Skin of body (tissue), 1 donor: ENCODE measurements at regions not wholly inside any gene's neighbourhood (a gene's known extent, or its start where the extent isn't known, plus 50 kb on each side); places are given as distances from the start of the nearest gene placed in this dataset.
A peak's percentile ranks its signal among the peaks of the same experiment; 100 is the strongest.

ENCODE experiments used
- DNase-seq: peaks from one replicate; lab custom pipeline; 2025; lab: John Stamatoyannopoulos, UW

DNA sequence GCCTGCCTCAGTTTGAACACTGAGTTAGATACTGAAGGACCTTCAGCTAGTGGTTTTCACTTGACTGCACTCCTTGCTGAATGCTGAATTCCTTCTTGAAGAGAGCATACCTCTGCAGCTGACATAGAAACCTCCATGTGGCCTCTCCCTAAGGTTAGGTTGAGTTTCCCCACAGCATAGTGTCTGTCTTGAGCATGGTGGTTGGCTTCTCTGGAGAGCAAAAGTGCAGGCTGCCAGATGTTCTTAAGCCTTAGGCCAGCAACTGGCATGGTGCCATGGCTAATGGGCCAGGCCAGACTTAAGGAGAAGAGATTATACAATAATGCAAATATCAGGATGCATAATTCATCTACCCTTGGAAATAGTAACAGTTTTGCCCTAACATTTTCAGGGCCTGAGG, 545.6 kb upstream of the ZNF385D start:
- no peak for DNase-seq

DNA sequence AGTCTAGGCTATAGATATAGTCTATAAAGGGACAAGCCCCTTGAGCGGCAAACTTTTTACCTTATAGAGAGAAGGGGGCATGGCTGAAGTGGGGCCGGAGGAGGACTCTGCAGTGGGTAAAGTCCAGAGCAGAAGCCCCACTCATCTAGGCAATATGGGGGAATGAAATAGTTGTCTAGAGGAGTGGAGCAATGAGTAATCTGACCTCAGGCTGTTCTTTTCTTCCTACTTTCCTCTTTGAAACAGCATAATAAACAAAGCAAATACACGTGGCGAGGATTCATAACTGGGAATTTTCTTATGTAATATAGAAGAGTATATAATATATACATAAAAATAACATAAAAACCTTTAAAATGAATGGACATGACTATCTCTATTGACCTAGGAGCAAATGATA, 546.4 kb upstream of the ZNF385D start:
- DNase-seq = no peak

DNA sequence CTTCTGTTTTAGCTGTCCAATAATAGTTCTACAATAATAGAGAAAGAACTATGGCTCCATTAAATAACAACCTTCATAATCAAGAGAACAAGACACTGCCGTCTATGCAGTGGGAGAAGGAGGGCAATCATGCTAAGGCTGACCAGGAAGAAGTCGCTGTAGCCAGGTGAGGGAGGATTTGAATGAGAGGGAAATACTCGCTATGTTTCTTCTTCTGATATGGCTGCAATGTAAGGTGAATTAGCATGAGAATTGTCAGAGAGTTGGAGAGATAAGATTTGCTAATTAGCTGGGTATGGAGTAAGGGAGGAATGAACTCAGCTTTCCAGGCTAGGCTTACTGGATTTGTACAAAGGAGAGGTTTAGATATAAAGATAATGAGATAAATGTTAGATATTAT, 555.4 kb upstream of the ZNF385D start:
- no peak for DNase-seq

DNA sequence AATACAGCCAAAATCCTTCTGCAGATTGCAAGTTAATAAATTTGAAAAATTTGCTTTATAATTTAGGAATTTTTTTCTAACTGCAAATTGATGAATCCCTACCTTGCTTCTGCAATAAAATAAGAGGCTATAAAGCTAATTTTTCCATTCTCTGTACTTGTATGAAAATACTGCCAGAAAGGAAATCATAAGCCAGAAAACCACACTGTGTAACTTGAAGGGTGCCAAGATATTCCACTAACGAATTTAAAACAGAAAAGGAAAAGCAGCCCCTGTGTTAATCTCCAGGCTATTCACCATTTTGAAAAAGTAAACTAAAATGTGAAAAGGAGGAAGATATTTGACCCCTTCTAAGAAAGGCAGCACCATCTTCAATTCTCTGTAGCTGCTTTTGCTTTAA, 557.9 kb upstream of the ZNF385D start:
- no peak for DNase-seq

DNA sequence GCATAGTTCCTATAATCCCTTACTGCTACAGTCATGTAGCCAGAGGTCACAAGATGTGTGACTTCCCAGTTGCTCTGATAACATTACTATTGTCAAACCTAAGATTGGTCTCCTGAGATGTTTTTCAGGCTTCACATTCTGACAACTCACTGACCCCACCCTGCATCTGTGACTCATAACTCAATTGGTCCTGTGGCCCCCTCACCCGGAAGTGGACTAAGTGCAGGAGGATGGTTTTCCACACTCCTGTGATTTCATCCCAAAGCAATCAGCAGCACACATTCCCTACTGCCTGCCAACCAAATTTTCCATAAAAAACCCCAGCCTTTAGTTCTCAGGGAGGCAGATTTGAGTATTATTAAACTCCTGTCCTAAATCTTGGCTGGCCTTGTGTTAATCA, 564.9 kb upstream of the ZNF385D start:
- DNase-seq = no peak

DNA sequence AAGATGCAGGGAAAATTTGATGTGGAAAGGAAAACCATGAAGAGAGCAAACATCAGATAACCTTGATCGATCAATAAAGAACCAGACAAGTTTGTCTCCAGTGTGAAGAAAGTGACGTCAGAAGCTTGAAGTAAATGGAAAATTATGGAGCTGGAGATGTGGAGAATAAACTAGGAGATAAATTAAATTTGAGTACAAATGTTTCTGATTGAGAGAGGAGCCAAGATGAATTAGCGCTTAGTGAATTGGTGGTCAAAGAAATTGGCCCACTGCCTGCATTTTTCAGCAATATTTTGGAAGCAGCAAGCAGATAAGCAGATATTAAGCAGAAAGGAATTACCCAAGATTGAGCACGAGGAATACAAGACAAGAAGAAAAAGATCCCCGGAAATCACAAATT, 567.3 kb upstream of the ZNF385D start:
- DNase-seq = no peak

DNA sequence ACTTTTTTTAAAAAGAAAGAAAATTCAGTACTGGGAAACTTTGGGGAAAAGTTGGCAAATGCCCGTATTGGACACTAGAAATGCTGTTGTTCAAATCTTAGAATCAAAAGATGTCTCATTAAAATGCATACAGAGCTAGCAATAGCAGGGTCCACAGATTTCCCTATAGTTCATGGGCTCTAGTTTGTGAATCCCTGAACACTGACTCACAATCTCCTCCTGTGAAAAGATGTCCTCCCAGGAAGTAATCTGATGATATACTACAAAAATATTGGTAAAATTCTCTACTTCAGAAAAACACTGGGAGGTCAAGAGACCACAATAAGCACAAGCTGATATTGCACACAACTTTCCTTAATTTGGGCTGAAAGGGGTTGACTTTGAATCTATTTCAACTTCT, 568.4 kb upstream of the ZNF385D start:
- DNase-seq = no peak

DNA sequence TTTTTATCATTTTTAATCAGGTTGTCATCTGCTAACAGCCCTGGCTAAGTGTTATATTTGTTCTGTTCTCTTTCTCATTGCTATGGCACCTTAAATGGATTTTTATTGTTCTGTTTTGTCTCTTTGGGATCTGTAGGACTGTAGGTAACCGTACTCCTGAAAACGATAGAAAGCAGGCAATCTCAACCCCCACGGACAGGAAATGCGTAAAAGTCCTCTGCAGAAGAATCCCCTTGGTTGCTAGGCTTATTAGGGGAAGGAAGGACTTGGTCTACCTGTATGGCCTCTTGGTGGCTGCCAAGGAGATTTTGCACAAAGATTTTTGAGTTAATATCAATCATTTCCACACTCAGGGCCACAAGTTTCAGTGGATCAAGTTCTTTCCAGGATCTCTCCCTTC, 571.9 kb upstream of the ZNF385D start:
- no peak for DNase-seq

DNA sequence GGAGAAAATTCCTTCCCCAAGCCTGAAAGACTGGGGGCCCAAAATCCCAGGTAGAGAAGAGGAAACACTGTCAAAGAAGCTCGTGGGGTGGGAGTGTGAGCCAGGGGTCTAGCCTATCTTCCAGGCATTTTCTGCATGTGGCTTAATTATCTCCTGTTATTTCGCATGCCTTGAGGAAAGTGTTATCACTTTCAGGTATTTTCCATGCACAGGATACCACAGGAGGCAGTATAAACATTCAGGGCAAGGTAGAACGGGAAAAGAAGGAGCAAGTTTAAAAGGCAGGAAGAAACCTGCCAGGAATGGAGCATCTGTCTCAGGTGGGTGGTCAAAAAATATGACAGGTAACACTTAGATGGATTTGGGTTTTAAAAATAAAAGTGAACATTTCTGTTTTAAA, 575.3 kb upstream of the ZNF385D start:
- no peak for DNase-seq

DNA sequence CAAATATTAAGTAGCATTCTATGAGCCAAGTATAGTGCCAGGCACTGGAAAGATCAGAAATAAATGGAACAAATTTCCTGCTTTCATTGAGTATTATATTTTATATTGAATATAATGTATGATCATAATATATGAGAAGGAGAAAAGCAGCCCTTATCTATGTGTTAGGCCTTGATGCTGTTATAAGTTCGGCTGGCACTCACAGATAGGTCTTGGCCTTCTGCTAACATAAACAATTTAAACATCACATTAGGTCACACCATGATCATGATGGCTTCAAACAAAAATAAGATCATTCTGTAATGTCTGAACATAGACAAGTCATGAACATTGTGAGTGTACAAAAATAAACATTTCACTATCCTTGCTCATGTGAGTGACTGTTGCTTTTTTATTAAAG, 584.0 kb upstream of the ZNF385D start:
- DNase-seq = no peak

DNA sequence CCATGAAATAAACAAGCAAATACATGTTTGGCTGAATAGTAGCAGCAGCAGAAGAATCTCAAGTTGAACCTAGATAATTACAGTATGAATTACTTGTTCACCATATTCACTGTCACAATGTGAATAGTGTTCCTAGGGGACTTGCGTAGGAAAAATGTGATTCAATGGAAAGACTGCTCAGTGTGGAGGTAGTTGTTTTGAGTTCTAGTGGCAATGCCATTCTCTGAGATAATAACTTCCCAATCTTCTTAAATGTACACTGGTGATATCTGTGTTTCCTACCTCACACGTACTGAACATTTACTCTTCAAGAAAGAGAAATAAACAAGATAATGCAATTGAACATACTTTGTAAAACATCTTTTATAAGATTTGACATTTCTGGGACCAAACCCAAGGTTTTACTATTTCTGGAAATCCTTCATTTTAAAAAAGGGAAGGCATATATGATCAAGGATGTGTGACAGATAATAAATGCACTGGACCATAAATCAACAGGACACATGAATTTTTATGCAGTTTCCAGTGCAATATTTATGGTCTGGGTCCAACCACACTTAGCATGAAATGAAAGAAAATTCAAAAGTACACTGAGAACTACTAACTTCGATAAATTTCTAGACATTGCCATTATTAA, 598.3 kb upstream of the ZNF385D start:
- DNase-seq = no peak

DNA sequence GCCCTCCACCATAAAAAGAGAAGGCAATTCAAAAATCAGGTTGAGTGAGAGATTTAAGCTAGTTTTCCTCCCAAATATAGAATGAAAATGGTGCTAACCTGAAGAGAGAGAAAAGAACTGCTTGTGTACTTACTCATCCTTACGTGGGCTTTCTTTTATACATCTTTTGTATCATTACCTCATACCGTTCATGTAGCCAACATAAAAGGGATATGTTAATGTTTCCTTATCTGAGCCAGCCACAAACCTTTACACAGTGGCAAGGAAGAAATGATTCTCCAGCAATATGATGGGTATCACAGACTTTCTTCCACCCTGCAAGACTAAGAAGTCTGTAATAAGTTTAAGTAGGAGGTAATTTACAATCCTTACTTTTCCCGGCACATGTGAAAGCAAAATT, 600.8 kb upstream of the ZNF385D start:
- DNase-seq = no peak

DNA sequence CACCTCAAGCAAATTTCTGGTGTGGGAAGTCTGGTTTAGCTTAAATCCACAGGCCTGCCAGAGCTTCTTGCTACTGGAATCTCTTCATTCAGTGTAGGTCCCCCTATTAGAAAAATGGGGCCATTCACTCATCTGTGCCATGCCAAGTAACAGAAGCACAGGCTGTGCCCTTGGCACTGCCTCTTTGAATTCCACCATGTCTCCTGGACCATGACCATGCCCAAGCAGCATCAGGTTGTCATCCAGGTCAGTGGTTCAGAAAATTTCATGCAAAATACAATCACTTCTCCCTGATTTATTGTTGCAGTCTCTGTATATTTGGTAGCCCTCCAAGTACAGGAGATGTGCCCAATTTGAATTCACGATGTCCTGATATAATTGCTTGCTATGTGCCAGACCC, 602.1 kb upstream of the ZNF385D start:
- no peak for DNase-seq

DNA sequence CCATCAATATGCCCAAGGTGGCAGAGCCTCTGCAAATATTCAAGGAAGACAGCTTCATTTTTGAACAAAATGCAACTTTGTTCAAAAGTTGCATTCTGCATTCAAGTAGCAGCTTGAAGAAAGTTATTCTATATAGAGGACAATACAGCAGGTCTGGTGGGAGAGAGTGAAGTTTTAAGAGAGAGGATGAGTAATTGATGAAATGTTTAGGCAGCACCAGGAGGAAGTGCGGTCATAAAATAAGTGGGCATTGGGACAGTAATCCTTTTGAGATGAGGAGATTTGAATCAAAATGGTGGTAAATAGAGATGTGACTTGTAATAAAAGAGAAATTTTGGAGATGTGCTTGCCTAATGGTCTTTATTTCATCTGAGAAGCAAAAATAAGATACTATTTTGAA, 607.3 kb upstream of the ZNF385D start:
- DNase-seq = no peak

DNA sequence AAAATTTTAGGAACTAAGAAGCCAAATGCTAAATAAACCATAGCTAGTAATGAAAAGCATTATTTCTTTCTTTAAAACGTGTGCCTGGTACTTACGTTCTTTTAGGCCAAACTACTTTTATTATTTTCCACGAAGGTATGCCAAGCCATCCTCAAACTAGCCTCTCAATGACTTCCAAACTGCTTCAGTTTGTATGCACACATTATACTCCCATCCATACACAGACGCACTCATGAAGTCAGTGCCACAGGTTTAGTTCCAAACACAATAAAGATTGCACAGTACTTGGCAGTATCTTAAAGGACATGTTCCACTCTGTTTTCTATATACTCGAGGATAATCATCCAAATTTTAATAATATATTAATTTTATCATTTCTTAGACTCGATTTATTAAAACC, 609.2 kb upstream of the ZNF385D start:
- peak; percentile 39 for DNase-seq

DNA sequence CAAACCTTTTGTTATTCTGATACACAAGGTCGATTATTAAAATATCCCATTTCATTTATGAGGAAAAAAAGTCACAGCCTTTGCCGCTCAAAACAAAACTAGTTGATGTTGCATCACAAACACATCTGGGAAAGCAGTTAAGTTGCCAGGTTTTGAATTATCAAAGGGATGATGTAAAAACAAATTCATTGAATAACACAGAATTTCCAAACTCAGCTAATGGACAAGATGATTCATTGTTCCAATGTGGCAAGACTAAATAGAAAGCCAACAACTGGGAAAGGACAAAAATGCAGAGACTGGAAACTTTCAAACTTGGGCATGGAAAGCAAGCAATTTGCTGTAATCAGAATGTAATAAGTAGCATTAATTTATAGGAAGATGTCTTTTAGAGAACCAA, 610.0 kb upstream of the ZNF385D start:
- peak; percentile 73 for DNase-seq

DNA sequence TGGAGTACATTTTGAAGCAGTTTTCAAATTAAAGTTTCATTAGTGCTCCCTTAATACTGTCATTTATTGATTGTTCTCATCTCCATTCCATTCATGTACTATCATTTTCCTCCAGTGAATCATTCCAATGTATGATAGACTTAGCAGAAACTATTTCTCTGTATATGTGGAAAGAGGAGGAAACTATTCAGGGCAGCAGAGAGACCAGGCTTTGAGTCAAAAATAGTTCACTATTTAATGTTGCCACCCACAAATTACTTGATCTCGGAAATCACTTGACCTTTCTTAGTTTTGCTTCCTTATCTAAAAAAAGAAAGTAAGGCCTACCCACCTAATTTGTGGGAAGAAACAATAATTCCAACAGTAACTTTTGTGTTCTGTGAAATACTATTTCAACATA, 610.5 kb upstream of the ZNF385D start:
- peak; percentile 30 for DNase-seq

DNA sequence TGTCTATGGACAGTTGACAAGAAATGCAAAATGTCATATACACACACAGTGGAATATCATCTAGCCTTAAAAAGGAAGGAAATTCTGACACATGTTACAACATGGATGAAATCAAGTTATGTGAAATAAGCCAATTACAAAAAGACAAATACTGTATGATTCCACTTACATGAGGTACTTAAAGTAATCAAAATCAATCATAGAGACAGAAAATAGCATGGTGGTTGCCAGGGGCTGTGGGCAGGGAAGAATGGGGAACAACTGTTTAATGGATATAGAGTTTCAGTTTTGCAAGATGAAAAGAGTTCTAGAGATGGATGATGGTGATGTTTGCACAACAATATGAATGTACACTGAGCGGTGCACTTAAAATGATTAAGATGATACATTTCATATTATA, 613.8 kb upstream of the ZNF385D start:
- no peak for DNase-seq

DNA sequence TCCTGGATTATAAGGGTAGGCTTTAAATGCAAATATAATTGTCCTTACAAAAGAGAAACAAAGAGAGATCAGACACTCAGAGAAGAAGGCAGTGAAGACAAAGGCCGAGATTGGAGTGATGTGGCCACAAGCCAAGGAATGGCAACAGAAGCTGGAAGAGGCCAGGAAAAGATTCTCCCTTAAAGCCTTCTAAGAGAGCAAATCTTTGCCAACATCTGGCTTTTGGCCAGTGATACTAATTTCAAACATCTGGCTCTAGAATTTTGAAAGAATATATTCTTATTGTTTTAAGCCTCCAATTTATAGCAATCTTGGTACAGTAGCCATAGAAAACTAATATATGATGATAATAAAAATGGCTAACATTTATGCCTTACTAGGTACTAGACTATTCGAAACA, 615.8 kb upstream of the ZNF385D start:
- no peak for DNase-seq

DNA sequence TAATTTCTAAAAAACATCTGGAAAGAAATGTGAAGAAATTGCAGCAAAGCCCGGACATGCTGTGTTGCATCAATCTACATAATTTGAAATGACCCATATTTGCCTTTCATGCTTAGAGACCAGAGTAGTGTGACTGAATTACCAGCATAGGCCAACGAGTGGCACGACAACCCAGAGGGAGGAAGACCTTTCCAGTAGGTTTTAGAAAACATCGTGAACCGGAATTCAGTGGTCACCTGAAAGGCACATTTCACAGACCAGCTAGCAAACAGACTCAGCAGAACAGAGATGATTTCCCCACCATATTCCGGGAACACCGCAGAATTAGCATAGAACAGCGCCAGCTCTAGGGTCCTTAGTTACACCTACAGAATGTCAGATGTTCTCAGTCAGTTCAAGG, 620.0 kb upstream of the ZNF385D start:
- no peak for DNase-seq

DNA sequence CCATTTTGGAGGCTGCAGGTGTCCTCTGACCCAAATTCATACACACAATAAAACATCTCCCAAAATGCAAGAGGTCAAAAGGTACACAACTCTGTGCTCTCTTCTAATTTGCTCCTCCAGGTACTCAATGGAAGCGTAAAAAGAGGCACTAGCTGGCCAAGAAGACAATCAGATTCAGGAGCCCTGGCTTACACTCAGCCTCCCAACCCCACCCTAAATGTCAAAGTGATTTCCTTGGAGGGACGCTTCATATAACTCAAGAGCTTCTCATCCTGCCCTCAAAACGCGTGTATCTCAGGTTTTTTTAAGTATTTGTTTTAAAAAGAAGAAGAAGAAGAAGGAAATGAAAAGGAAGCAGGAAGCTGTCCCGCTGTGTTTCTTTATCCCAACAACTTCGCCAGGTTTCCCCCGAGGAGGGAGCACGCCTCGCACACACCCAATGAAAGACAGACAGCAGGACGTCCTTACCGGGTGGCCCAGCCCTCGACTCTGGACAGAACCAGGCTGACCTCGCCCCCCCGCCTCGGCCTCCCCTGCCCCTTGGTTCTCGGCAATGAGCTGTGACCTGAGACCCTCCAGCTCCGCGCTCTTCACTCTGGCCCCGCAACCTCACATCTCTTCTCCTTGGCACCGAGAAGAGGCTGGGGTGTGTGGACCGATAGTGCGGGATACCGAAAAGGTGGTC, 620.7 kb upstream of the ZNF385D start:
- no peak for DNase-seq

DNA sequence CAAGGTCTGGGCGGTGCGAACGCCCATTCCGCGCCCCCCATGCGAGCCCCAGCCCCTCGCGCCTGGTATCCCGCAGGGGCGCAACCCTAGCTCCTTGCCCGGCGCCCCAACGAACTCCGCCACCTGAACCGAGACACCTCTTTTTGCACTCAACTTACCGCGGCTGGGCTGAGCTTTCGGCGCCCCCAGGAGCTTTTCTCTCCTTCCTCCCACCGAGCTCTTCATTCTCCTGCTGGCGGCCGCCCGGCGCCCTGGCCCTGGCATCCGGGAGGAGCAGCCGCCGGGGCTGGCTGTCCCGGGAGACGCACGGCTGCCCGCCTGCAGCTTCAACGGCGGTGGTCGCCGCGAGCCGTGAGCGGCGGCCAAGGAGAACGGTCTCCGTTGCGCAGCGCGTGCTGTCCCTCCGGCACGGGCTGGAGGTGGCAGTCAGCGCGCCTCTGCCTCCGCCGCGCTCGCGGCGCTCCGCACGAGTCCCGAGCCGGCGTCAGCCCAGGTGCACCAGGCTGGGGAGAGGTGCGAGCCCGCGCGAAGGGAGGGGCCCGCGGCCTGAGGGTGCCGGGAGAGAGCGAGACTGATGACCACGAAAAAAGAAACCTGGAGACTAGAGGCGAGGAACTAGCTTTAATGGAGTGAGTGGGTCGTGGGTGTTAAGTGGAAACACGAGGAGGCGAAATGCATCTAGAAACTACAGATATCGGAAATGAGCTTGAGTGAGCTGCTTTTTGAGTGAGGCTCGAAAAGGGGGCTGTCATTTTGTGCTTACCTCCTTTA, 621.5 kb upstream of the ZNF385D start:
- DNase-seq = no peak

DNA sequence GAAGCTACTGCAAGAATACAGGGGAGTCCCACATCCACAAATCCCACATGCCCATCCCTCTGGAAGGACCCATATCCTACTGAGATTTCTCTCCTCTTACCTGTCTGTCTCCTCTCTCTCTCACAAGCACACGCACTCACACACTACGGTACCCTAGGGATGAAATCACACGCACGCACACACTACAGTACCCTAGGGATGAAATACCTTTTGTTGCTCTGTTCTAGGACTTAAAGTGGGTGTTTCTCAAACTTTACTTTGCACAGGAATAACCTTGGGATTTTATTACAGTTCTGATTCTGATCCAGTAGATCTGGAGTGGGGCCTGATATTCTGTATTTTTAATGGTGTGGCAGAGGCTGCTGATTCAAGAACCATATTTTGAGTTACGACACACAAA, 622.2 kb upstream of the ZNF385D start:
- DNase-seq = no peak
